HL-60 (cell line): ENCODE measurements at regions not wholly inside any gene's neighbourhood (a gene's known extent, or its start where the extent isn't known, plus 50 kb on each side); places are given as distances from the start of the nearest gene placed in this dataset.

ENCODE experiments used
- DNase-seq, 2 experiments: peaks; one replicate each; pipeline ENCODE4 v3.0.0-alpha.2; 2010 to 2020; ENCODE audit warnings: low read depth in 1 of 2, low spot score in 1 of 2
- H3K27ac ChIP-seq: fragments of 250-450 bp; sonication (Bioruptor Pico); replicated peaks from 2 replicates; pipeline ENCODE4 v1.5.1; 2020; ENCODE audit warnings: mild to moderate bottlenecking, moderate library complexity
- H3K27me3 ChIP-seq: fragments of 250-450 bp; sonication (Bioruptor Pico); 2 replicates; pipeline ENCODE4 v1.5.1; 2021; ENCODE audit warnings: mild to moderate bottlenecking, moderate library complexity; ENCODE audit not compliant: insufficient read depth, poor library complexity, severe bottlenecking
- H3K4me3 ChIP-seq: replicated peaks from 2 replicates; pipeline ENCODE4 v1.5.1; 2011; ENCODE audit warnings: mild to moderate bottlenecking, control low read depth, low read length; ENCODE audit not compliant: insufficient read depth
- CTCF ChIP-seq: IDR thresholded peaks from one replicate; pipeline ENCODE4 v1.5.1; 2011; ENCODE audit warnings: low read length, control low read depth, inconsistent platforms; ENCODE audit not compliant: insufficient read depth
- GABPA ChIP-seq: IDR thresholded peaks from 2 replicates; pipeline ENCODE4 v1.6.1; 2012; ENCODE audit warnings: low read depth
- POLR2AphosphoS5 ChIP-seq: IDR thresholded peaks from 2 replicates; pipeline ENCODE4 v1.6.1; 2012; ENCODE audit warnings: low read depth
- SPI1 ChIP-seq: IDR thresholded peaks from 2 replicates; pipeline ENCODE4 v1.6.1; 2012; ENCODE audit warnings: low read depth, mild to moderate bottlenecking, borderline replicate concordance
- TF ChIP-seq, protein P1 (sequence below): IDR thresholded peaks from 2 replicates; pipeline ENCODE4 v1.6.1; 2012; ENCODE audit warnings: low read depth; ENCODE audit not compliant: insufficient replicate concordance

DNA sequence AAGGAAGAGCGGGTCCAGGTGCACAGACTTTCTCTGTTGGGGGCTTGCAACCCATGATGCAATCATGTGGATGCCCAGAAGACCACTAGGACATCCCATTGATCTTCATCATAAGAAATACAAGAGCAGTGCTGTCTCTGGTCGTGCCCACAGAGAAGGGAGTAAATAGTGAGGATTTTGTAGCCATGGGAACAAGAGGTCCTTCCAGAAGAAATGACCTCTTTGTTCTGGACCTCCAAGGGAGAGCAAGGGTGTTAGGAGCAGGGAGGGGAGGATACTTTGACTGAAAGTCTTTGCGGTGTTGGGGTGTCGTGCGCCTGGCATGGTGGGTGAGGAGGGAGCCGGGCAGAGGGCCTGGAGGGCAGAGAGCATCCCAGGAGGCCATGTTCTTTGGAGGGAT lies 55.0 kb upstream of the EN2 start:
- Histone ChIP-seq H3K4me3 (no peak overlapping the region), H3K27me3 (peaks cover 16% of the 10 kb centered on the region), H3K27ac (no peak overlapping the region)
- DNase-seq: no peak
- no peak for TF ChIP-seq POLR2AphosphoS5
- no peak for TF ChIP-seq SPI1
- no peak for TF ChIP-seq GABPA
- no peak for TF ChIP-seq CTCF
- TF ChIP-seq, protein P1, sequence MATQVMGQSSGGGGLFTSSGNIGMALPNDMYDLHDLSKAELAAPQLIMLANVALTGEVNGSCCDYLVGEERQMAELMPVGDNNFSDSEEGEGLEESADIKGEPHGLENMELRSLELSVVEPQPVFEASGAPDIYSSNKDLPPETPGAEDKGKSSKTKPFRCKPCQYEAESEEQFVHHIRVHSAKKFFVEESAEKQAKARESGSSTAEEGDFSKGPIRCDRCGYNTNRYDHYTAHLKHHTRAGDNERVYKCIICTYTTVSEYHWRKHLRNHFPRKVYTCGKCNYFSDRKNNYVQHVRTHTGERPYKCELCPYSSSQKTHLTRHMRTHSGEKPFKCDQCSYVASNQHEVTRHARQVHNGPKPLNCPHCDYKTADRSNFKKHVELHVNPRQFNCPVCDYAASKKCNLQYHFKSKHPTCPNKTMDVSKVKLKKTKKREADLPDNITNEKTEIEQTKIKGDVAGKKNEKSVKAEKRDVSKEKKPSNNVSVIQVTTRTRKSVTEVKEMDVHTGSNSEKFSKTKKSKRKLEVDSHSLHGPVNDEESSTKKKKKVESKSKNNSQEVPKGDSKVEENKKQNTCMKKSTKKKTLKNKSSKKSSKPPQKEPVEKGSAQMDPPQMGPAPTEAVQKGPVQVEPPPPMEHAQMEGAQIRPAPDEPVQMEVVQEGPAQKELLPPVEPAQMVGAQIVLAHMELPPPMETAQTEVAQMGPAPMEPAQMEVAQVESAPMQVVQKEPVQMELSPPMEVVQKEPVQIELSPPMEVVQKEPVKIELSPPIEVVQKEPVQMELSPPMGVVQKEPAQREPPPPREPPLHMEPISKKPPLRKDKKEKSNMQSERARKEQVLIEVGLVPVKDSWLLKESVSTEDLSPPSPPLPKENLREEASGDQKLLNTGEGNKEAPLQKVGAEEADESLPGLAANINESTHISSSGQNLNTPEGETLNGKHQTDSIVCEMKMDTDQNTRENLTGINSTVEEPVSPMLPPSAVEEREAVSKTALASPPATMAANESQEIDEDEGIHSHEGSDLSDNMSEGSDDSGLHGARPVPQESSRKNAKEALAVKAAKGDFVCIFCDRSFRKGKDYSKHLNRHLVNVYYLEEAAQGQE: no peak

- no peak for DNase-seq
- Histone ChIP-seq H3K27ac (no peak overlapping the region), H3K4me3 (no peak overlapping the region), H3K27me3 (peaks cover 15% of the 10 kb centered on the region)
- TF ChIP-seq POLR2AphosphoS5 (no peak), SPI1 (no peak), GABPA (no peak), CTCF (no peak)
- TF ChIP-seq, protein P1: no peak
Observed at GRCh38 chr7:155404976-155405375, 53.0 kb upstream of the EN2 start.

DNA sequence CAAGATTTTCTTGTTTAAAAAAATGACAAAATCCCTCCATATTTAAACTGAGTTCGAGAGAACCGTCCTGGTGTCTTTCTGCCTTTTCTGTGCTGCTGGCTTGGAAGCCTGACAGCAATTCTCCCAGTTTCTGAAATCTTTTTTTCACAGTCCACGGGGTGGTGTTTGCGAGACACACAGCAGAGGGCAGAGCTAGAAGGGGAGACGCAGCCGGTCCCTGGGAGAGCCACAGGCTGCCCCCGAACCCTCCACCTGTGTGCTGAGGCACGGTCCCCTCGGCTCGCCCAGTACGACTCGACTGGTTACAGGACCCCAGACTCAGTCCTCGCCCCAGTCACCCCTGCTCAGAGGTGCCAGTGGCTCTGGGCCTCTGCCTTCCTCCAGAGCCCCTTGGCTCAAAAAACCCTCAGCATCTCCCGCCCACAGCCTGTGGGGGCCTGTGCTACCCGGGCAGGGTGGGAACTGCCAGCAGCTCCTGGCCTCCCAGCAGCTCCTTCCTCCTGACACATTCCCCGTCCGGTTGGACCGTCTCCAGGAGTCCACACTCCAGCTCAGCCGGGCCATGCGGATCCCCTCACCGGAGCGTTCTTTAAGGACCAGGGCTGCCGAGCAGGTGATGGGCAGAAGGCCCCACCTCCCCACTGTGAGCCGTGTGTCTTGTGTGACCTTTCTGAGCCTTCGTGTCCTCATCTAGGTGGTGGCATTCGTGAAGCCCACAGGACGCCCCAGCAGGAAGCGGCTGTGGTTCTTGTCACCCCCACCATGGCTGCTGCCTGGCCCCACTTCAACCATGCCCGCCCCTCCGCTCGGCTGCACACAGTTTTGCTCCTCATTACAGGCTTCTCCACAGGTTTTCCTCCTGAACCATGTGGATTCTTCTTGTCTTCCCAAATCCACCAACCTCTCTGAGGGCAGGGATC lies 52.3 kb upstream of the EN2 start:
- DNase-seq: no peak
- Histone ChIP-seq H3K4me3 (no peak overlapping the region), H3K27ac (no peak overlapping the region), H3K27me3 (peaks cover 15% of the 10 kb centered on the region)
- TF ChIP-seq GABPA: no peak
- TF ChIP-seq, protein P1: no peak
